Smooth muscle cell (in vitro differentiated cells): ENCODE measurements at regions not wholly inside any gene's neighbourhood (a gene's known extent, or its start where the extent isn't known, plus 50 kb on each side); places are given as distances from the start of the nearest gene placed in this dataset.

Experiments used
- DNase-seq: peaks from one replicate; lab custom pipeline; 2025; ENCODE audit not compliant: unreplicated experiment; lab: John Stamatoyannopoulos, UW
- H2AFZ ChIP-seq: fragments of 200-600 bp; sonication (generic); 2 replicates; pipeline ENCODE4 v1.6.0; 2016; ENCODE audit warnings: antibody characterized with exemption, low read depth, mild to moderate bottlenecking
- H3F3A ChIP-seq: fragments of 200-600 bp; sonication (generic); 2 replicates; pipeline ENCODE4 v1.6.0; 2017; ENCODE audit warnings: antibody characterized with exemption, low read depth
- H3K27ac ChIP-seq: fragments of 200-600 bp; sonication (generic); 2 replicates; pipeline ENCODE4 v1.5.1; 2016; ENCODE audit warnings: low read depth, mild to moderate bottlenecking
- H3K27me3 ChIP-seq: fragments of 200-600 bp; sonication (generic); 2 replicates; pipeline ENCODE4 v1.6.1; 2016; ENCODE audit warnings: low read depth, mild to moderate bottlenecking
- H3K36me3 ChIP-seq: fragments of 200-600 bp; sonication (generic); 2 replicates; pipeline ENCODE4 v1.5.1; 2016; ENCODE audit warnings: low read depth
- H3K4me1 ChIP-seq: fragments of 200-600 bp; sonication (generic); 2 replicates; pipeline ENCODE4 v1.5.1; 2016; ENCODE audit warnings: low read depth
- H3K4me2 ChIP-seq: fragments of 200-600 bp; sonication (generic); 2 replicates; pipeline ENCODE4 v1.6.0; 2016; ENCODE audit warnings: mild to moderate bottlenecking
- H3K4me3 ChIP-seq: fragments of 200-600 bp; sonication (generic); 2 replicates; pipeline ENCODE4 v1.5.1; 2016; ENCODE audit warnings: mild to moderate bottlenecking
- H3K79me2 ChIP-seq: fragments of 200-600 bp; sonication (generic); 2 replicates; pipeline ENCODE4 v1.6.0; 2016; ENCODE audit warnings: low read depth, mild to moderate bottlenecking
- H3K9ac ChIP-seq: fragments of 200-600 bp; sonication (generic); 2 replicates; pipeline ENCODE4 v1.6.0; 2016; ENCODE audit warnings: low read depth
- H3K9me3 ChIP-seq: fragments of 200-600 bp; sonication (generic); replicated peaks from 2 replicates; pipeline ENCODE4 v1.5.1; 2016; ENCODE audit warnings: low read depth
- H4K20me1 ChIP-seq: fragments of 200-600 bp; sonication (generic); 2 replicates; pipeline ENCODE4 v1.6.0; 2016; ENCODE audit warnings: low read depth
- WGBS: methylation state at CpG from one replicate; pipeline ENCODE4 v1.1.7; 2016; ENCODE audit warnings: low lambda C conversion rate; 5-methylcytosine and 5-hydroxymethylcytosine counted together
- TF ChIP-seq, protein P1 (sequence below): fragments of 200-600 bp; sonication (generic); IDR thresholded peaks from 2 replicates; pipeline ENCODE4 v1.5.1; 2017; ENCODE audit warnings: borderline replicate concordance, mild to moderate bottlenecking, antibody characterized with exemption; ENCODE audit not compliant: insufficient read depth, poor library complexity, severe bottlenecking

- TF ChIP-seq, protein P1, sequence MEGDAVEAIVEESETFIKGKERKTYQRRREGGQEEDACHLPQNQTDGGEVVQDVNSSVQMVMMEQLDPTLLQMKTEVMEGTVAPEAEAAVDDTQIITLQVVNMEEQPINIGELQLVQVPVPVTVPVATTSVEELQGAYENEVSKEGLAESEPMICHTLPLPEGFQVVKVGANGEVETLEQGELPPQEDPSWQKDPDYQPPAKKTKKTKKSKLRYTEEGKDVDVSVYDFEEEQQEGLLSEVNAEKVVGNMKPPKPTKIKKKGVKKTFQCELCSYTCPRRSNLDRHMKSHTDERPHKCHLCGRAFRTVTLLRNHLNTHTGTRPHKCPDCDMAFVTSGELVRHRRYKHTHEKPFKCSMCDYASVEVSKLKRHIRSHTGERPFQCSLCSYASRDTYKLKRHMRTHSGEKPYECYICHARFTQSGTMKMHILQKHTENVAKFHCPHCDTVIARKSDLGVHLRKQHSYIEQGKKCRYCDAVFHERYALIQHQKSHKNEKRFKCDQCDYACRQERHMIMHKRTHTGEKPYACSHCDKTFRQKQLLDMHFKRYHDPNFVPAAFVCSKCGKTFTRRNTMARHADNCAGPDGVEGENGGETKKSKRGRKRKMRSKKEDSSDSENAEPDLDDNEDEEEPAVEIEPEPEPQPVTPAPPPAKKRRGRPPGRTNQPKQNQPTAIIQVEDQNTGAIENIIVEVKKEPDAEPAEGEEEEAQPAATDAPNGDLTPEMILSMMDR: no peak
- Histone ChIP-seq H2AFZ (no peak overlapping the region), H3K9ac (no peak overlapping the region), H3K9me3 (no peaks in the 10 kb centered on the region), H4K20me1 (no peaks in the 10 kb centered on the region), H3K4me2 (no peak overlapping the region), H3K4me3 (no peak overlapping the region), H3K27ac (no peak overlapping the region), H3K4me1 (no peaks in the 10 kb centered on the region), H3K27me3 (no peaks in the 10 kb centered on the region), H3F3A (no peaks in the 10 kb centered on the region), H3K79me2 (no peaks in the 10 kb centered on the region), H3K36me3 (no peaks in the 10 kb centered on the region)
- WGBS: 56% methylated on average over 2 of the region's 2 CpGs
- DNase-seq: no peak
Observed at GRCh38 chr4:45841791-45842190, 282.1 kb downstream of the GABRG1 start.

DNA sequence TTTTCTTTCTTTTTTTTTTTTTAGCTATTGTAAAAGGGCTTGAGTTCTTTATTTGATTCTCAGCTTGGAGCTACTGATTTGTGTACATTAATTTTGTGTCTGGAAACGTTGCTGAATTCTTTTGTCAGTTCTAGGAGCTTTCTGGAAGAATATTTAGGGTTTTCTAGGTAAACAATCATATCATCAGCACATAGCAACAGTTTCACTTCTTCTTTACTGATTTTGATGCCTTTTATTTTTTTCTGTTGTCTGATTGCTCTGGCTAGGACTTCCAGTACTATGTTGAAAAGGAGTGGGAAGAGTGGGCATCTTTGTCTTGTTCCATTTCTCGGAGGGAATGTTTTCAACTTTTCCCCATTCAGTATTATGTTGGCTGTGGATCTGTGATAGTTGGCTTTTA, 292.2 kb downstream of the GABRG1 start:
- H3K4me1 ChIP-seq: no peaks in the 10 kb centered on the region
- no peaks in the 10 kb centered on the region for H4K20me1 ChIP-seq
- H3K4me2 ChIP-seq: no peak overlapping the region
- no peak for DNase-seq
- no peak overlapping the region for H3K27ac ChIP-seq
- H2AFZ ChIP-seq: no peak overlapping the region
- no peaks in the 10 kb centered on the region for H3K79me2 ChIP-seq
- no peak overlapping the region for H3K4me3 ChIP-seq
- H3K9me3 ChIP-seq: no peaks in the 10 kb centered on the region
- TF ChIP-seq, protein P1: no peak
- H3K36me3 ChIP-seq: no peaks in the 10 kb centered on the region
- no peaks in the 10 kb centered on the region for H3F3A ChIP-seq
- no peaks in the 10 kb centered on the region for H3K27me3 ChIP-seq
- no peak overlapping the region for H3K9ac ChIP-seq
- 62% methylated on average over 2 of the region's 2 CpGs for WGBS

DNA sequence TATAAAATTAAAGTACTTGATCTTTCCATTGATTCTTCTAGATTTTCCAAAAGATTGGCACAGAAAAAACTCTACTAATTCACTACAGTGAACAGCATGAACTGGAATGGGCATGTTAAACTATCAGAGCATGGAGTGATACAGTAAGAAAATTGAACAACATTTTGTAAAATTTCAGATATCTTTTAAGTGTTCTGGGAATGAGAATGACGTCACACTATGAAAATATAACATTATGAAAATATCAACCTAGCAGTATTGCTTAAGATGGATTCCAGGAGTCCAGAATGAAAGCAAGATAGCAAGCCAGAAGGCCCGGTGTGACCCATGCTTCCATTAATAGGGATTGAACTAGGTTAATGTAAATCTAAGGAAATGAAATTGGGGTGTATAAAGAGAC, 319.9 kb downstream of the GABRG1 start:
- 77% methylated on average over 2 of the region's 2 CpGs for WGBS
- Histone ChIP-seq H3K4me3 (no peak overlapping the region), H2AFZ (no peak overlapping the region), H3K27me3 (no peaks in the 10 kb centered on the region), H3K9me3 (no peaks in the 10 kb centered on the region), H3F3A (no peaks in the 10 kb centered on the region), H3K9ac (no peak overlapping the region), H3K36me3 (no peaks in the 10 kb centered on the region), H3K4me2 (no peak overlapping the region), H3K27ac (no peak overlapping the region), H4K20me1 (no peaks in the 10 kb centered on the region), H3K4me1 (no peaks in the 10 kb centered on the region), H3K79me2 (no peaks in the 10 kb centered on the region)
- TF ChIP-seq, protein P1: no peak
- DNase-seq: no peak

GRCh38 chr4:45795135-45795534, 328.7 kb downstream of the GABRG1 start:
- Histone ChIP-seq H3F3A (no peaks in the 10 kb centered on the region), H3K79me2 (no peaks in the 10 kb centered on the region), H3K4me3 (no peak overlapping the region), H3K9me3 (no peaks in the 10 kb centered on the region), H3K9ac (no peak overlapping the region), H3K4me2 (no peak overlapping the region), H3K4me1 (no peaks in the 10 kb centered on the region), H3K36me3 (no peaks in the 10 kb centered on the region), H3K27me3 (no peaks in the 10 kb centered on the region), H3K27ac (no peak overlapping the region), H2AFZ (peak overlapping the region; percentile 29), H4K20me1 (no peaks in the 10 kb centered on the region)
- 41% methylated on average over 6 of the region's 6 CpGs for WGBS
- TF ChIP-seq, protein P1: no peak
- DNase-seq: no peak
